Neural cell (in vitro differentiated cells): ENCODE measurements at regions not wholly inside any gene's neighbourhood (a gene's known extent, or its start where the extent isn't known, plus 50 kb on each side); places are given as distances from the start of the nearest gene placed in this dataset.

ENCODE experiments used
- EZH2 ChIP-seq: fragments of 200-600, 300-800 bp; shearing (Covaris generic), sonication (generic); IDR thresholded peaks from 2 replicates; pipeline ENCODE4 v1.6.1; 2014; ENCODE audit warnings: antibody characterized with exemption, low read length, borderline replicate concordance, mild to moderate bottlenecking; ENCODE audit not compliant: insufficient read depth, poor library complexity, severe bottlenecking
- MXI1 ChIP-seq: fragments of 450-650 bp; conservative IDR thresholded peaks from 2 replicates; pipeline ENCODE4 v1.6.1; 2014; ENCODE audit warnings: antibody characterized with exemption, mild to moderate bottlenecking; ENCODE audit not compliant: poor library complexity, severe bottlenecking
- POLR2AphosphoS5 ChIP-seq: IDR thresholded peaks from 2 replicates; pipeline ENCODE4 v1.6.1; 2012
- TAF1 ChIP-seq: IDR thresholded peaks from 2 replicates; pipeline ENCODE4 v1.6.1; 2012; ENCODE audit warnings: low read depth
- TF ChIP-seq, protein P1 (sequence below): fragments of 450-650 bp; IDR thresholded peaks from 2 replicates; pipeline ENCODE4 v1.5.1; 2014; ENCODE audit warnings: antibody characterized with exemption, mild to moderate bottlenecking, moderate library complexity; ENCODE audit not compliant: poor library complexity, severe bottlenecking
- TF ChIP-seq, protein P2 (sequence below): IDR thresholded peaks from 2 replicates; pipeline ENCODE4 v1.6.1; 2012; ENCODE audit warnings: borderline replicate concordance

DNA sequence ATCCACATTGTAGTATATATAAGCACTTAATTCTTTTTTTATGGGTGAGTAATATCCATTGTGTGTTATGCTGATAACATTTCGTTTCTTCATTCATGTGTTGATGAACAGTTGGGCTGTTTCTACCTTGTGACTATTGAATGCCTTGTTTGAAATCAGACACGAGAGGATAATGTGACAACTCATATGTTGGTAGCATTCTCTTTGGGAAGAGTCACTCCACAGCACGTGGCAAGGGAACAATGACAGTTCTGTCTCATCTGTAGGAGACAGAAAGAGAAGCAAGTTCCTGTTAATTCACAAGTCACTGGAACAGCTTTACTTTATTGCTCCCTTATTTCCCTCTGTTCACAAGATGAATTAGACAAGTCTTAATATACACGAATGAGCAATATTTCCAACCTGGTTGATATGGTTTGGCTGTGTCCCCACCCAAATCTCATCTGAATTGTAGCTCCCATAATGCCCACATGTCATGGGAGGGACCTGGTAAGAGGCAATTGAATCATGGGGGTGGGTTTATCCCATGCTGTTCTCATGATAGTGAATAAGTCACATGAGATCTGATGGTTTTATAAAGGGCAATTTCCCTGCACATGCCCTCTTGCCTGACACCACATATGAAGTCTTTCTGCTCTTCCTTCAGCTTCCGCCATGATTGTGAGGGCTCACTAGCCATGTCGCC lies 125.3 kb downstream of the SEC23IP start:
- TF ChIP-seq EZH2 (no peak), MXI1 (no peak), POLR2AphosphoS5 (peak; percentile 13), TAF1 (no peak)
- TF ChIP-seq, protein P1, sequence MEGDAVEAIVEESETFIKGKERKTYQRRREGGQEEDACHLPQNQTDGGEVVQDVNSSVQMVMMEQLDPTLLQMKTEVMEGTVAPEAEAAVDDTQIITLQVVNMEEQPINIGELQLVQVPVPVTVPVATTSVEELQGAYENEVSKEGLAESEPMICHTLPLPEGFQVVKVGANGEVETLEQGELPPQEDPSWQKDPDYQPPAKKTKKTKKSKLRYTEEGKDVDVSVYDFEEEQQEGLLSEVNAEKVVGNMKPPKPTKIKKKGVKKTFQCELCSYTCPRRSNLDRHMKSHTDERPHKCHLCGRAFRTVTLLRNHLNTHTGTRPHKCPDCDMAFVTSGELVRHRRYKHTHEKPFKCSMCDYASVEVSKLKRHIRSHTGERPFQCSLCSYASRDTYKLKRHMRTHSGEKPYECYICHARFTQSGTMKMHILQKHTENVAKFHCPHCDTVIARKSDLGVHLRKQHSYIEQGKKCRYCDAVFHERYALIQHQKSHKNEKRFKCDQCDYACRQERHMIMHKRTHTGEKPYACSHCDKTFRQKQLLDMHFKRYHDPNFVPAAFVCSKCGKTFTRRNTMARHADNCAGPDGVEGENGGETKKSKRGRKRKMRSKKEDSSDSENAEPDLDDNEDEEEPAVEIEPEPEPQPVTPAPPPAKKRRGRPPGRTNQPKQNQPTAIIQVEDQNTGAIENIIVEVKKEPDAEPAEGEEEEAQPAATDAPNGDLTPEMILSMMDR, result no peak
- TF ChIP-seq, protein P2, sequence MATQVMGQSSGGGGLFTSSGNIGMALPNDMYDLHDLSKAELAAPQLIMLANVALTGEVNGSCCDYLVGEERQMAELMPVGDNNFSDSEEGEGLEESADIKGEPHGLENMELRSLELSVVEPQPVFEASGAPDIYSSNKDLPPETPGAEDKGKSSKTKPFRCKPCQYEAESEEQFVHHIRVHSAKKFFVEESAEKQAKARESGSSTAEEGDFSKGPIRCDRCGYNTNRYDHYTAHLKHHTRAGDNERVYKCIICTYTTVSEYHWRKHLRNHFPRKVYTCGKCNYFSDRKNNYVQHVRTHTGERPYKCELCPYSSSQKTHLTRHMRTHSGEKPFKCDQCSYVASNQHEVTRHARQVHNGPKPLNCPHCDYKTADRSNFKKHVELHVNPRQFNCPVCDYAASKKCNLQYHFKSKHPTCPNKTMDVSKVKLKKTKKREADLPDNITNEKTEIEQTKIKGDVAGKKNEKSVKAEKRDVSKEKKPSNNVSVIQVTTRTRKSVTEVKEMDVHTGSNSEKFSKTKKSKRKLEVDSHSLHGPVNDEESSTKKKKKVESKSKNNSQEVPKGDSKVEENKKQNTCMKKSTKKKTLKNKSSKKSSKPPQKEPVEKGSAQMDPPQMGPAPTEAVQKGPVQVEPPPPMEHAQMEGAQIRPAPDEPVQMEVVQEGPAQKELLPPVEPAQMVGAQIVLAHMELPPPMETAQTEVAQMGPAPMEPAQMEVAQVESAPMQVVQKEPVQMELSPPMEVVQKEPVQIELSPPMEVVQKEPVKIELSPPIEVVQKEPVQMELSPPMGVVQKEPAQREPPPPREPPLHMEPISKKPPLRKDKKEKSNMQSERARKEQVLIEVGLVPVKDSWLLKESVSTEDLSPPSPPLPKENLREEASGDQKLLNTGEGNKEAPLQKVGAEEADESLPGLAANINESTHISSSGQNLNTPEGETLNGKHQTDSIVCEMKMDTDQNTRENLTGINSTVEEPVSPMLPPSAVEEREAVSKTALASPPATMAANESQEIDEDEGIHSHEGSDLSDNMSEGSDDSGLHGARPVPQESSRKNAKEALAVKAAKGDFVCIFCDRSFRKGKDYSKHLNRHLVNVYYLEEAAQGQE, result no peak
